T-cell (primary cell): ENCODE measurements at regions not wholly inside any gene's neighbourhood (a gene's known extent, or its start where the extent isn't known, plus 50 kb on each side); places are given as distances from the start of the nearest gene placed in this dataset.

Source experiments
- ATAC-seq, 4 experiments: fragments of 200-7000 bp in 3 of 4; fragments of 150-1000 bp in 1 of 4; cut with Tn5 transposase; replicated peaks in 1 of 4; 1 replicate in 3 of 4; 2 replicates in 1 of 4; pipeline ENCODE4 v1.10.0; 2021; ENCODE audit warnings: moderate library complexity in 3 of 4, mild to moderate bottlenecking in 2 of 4, moderate number of reproducible peaks in 1 of 4
- CTCF ChIA-PET, 2 donors: fragments of 300-600 bp; sonication (Branson Sonifier 250); formaldehyde crosslinking; loops; one replicate each; lab custom pipeline; 2022; ENCODE audit warnings: antibody characterized with exemption in 2 of 2; lab: Charles Lee
- POLR2A ChIA-PET, 2 donors: fragments of 300-600 bp; sonication (Branson Sonifier 250); formaldehyde crosslinking; loops; one replicate each; lab custom pipeline; 2022; ENCODE audit warnings: antibody characterized with exemption in 2 of 2; lab: Charles Lee
- DNase-seq, 35 experiments: peaks; one replicate each; pipeline versions ENCODE4 v3.0.0 to v3.0.0-alpha.2; 2013 to 2023
- H3K27ac ChIP-seq: one replicate; pipeline ENCODE4 v1.5.1; 2013; ENCODE audit warnings: low read length
- H3K27me3 ChIP-seq, 2 experiments: replicated peaks in 1 of 2; 1 replicate in 1 of 2; 2 replicates in 1 of 2; pipeline versions ENCODE4 v1.6.1 to v1.7.0; 2013; ENCODE audit warnings: low read length in 1 of 2, mixed read lengths in 1 of 2; ENCODE audit not compliant: control insufficient read depth in 2 of 2, insufficient read depth in 2 of 2; ENCODE audit errors: extremely low read depth in 1 of 2
- H3K36me3 ChIP-seq, 2 donors: 1 replicate in 1 of 2; 2 replicates in 1 of 2; pipeline versions ENCODE4 v1.6.1 to v1.7.0; 2013; ENCODE audit warnings: low read length in 1 of 2; ENCODE audit not compliant: control insufficient read depth in 2 of 2, insufficient read depth in 1 of 2; ENCODE audit errors: extremely low read depth in 1 of 2
- H3K4me1 ChIP-seq, 2 experiments: 1 replicate in 1 of 2; 2 replicates in 1 of 2; pipeline versions ENCODE4 v1.6.1 to v1.7.0; 2013; ENCODE audit warnings: low read length in 2 of 2, mixed read lengths in 1 of 2; ENCODE audit not compliant: insufficient read depth in 2 of 2, control insufficient read depth in 1 of 2; ENCODE audit errors: extremely low read depth in 1 of 2
- H3K4me3 ChIP-seq, 2 donors: 1 replicate in 1 of 2; 2 replicates in 1 of 2; pipeline versions ENCODE4 v1.5.1 to v1.7.0; 2013; ENCODE audit warnings: mild to moderate bottlenecking in 2 of 2, low read length in 1 of 2, moderate library complexity in 1 of 2; ENCODE audit not compliant: control insufficient read depth in 1 of 2; ENCODE audit errors: extremely low read depth in 1 of 2
- H3K9me3 ChIP-seq: 2 replicates; pipeline ENCODE4 v1.7.0; 2013
- H3K27ac Mint-ChIP-seq, 2 donors: one replicate each; pipeline ENCODE4 v1.8.0; 2020 to 2021; ENCODE audit warnings: mild to moderate bottlenecking in 2 of 2, mixed read lengths in 2 of 2
- H3K27me3 Mint-ChIP-seq, 2 donors: one replicate each; pipeline ENCODE4 v1.8.0; 2021 to 2022; ENCODE audit warnings: mixed read lengths in 2 of 2
- H3K36me3 Mint-ChIP-seq: one replicate; pipeline ENCODE4 v1.8.0; 2021; ENCODE audit warnings: mixed read lengths
- H3K4me1 Mint-ChIP-seq, 3 donors: one replicate each; pipeline ENCODE4 v1.8.0; 2020 to 2022; ENCODE audit warnings: mixed read lengths in 3 of 3, mild to moderate bottlenecking in 1 of 3
- H3K4me3 Mint-ChIP-seq, 3 donors: one replicate each; pipeline ENCODE4 v1.8.0; 2020 to 2022; ENCODE audit warnings: mild to moderate bottlenecking in 3 of 3, mixed read lengths in 3 of 3, moderate library complexity in 3 of 3
- H3K9me3 Mint-ChIP-seq, 3 donors: one replicate each; pipeline ENCODE4 v1.8.0; 2020 to 2022; ENCODE audit warnings: mixed read lengths in 3 of 3
- WGBS: methylation state at CpG from one replicate; pipeline ENCODE4 v1.1.5; 2013; ENCODE audit warnings: missing lambda C conversion rate; ENCODE audit not compliant: insufficient coverage; 5-methylcytosine and 5-hydroxymethylcytosine counted together

DNA sequence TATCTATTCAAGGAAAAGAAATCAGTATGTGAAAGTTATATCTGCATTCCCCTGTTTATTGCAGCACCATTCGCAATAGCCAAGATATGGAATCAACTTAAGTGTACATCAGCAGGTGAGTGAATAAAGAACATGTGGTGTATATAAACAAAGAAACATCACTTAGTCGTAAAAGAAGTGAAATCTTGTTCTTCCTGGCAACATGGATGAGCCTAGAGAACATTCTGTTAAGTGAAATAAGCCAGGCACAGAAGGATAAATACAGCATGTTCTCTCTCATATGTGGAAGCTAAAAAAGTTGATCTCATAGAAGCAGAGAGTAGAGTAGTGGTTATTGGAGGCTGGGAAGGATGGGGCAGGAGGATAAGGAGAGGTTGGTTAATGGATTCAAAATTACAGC lies 287.9 kb upstream of the FERMT1 start:
- no peaks in the 10 kb centered on the region for H3K27me3 ChIP-seq
- ChIA-PET POLR2A (no interaction called here), CTCF (no interaction called here)
- Mint-ChIP-seq H3K4me1 (no peaks in the 10 kb centered on the region), H3K27me3 (no peaks in the 10 kb centered on the region), H3K4me3 (no peak overlapping the region), H3K27ac (no peak overlapping the region), H3K9me3 (peaks cover 0 to 12% (median 5%) of the 10 kb centered on the region in 3 donors), H3K36me3 (no peaks in the 10 kb centered on the region)
- WGBS = no CpG with 5 or more reads among the region's 2 CpGs
- H3K4me3 ChIP-seq = no peak overlapping the region
- no peaks in the 10 kb centered on the region for H3K36me3 ChIP-seq
- no peaks in the 10 kb centered on the region for H3K4me1 ChIP-seq
- no peak overlapping the region for H3K27ac ChIP-seq
- H3K9me3 ChIP-seq = no peaks in the 10 kb centered on the region
- DNase-seq (no peak), ATAC-seq (no peak)

DNA sequence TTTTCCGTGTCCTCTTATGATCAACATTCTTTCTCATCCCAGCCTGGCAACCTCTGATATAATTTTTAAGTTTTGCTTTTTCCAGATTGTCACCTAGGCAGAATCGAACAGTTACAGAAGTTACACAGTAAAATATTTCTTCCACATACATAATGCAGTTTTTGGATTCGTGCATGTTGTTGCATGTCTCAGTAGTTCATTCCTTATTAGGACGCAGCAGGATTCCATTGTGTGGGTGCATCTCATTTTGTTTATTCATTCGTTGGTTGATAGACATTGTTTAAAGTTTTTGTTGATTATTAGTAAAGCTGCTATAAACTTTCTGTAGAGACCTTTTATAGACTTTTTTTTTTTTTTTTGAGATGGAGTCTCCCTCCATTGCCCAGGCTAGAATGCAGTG lies 284.3 kb upstream of the FERMT1 start:
- no peaks in the 10 kb centered on the region for H3K27me3 Mint-ChIP-seq
- H3K27me3 ChIP-seq = no peaks in the 10 kb centered on the region
- peaks cover 0 to 16% (median 8%) of the 10 kb centered on the region in 3 donors for H3K9me3 Mint-ChIP-seq
- no peak overlapping the region for H3K4me3 Mint-ChIP-seq
- H3K4me3 ChIP-seq = no peak overlapping the region
- ATAC-seq (no peak), DNase-seq (no peak)
- no peaks in the 10 kb centered on the region for H3K9me3 ChIP-seq
- H3K4me1 Mint-ChIP-seq = no peaks in the 10 kb centered on the region
- H3K36me3 ChIP-seq = no peaks in the 10 kb centered on the region
- no peaks in the 10 kb centered on the region for H3K36me3 Mint-ChIP-seq
- no peaks in the 10 kb centered on the region for H3K4me1 ChIP-seq
- H3K27ac ChIP-seq = no peak overlapping the region
- H3K27ac Mint-ChIP-seq = no peak overlapping the region
- 100% methylated on average over 1 of the region's 5 CpGs for WGBS
- POLR2A ChIA-PET = no interaction called here
- CTCF ChIA-PET = no interaction called here

DNA sequence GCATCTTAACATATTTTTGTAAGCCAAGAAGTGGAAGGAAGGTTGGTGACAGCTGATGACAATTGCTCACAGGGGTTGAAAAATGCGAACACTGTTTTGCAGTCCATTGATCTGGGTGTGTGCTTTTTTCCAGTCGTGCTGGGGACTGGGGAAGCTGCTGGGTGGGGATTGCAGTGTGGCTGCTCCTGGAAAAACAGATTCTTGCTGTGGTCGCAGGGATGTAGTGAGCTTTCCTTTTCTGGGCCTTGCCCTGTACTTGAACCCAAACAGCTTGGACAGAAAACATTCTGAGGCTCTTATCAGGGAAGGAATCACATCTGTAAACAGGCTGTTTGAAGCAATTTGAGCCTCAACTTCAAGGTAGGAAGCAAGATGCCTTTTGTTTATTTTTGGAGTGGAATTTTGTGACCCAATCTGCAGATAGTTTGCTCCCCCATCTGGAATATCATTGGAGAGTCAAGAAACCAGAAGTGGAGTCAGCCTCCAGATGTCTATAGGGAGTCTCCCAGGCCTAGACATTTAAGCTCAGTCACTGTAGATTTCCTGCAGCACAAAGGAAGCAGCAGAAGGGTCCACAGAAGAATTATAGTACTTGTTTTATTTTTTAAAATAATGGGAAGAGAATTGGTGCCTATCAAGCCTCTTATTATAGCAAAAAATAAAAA lies 279.2 kb upstream of the FERMT1 start:
- Mint-ChIP-seq H3K36me3 (no peaks in the 10 kb centered on the region), H3K9me3 (peaks cover 0 to 8% (median 3%) of the 10 kb centered on the region in 3 donors), H3K27me3 (no peaks in the 10 kb centered on the region), H3K27ac (no peak overlapping the region), H3K4me1 (no peaks in the 10 kb centered on the region), H3K4me3 (no peak overlapping the region)
- Histone ChIP-seq H3K36me3 (no peaks in the 10 kb centered on the region), H3K27ac (no peak overlapping the region), H3K4me3 (no peak overlapping the region), H3K9me3 (no peaks in the 10 kb centered on the region), H3K4me1 (no peaks in the 10 kb centered on the region), H3K27me3 (no peaks in the 10 kb centered on the region)
- DNase-seq = no peak
- ATAC-seq = no peak
- WGBS = 31% methylated on average over 3 of the region's 3 CpGs
- ChIA-PET CTCF (no interaction called here), POLR2A (no interaction called here)

GRCh38 chr20:6397115-6397514 lies 274.3 kb upstream of the FERMT1 start:
- ATAC-seq = no peak
- ChIA-PET CTCF (no interaction called here), POLR2A (no interaction called here)
- Histone ChIP-seq H3K27me3 (no peaks in the 10 kb centered on the region), H3K27ac (no peak overlapping the region), H3K36me3 (no peaks in the 10 kb centered on the region), H3K9me3 (no peaks in the 10 kb centered on the region), H3K4me3 (no peak overlapping the region), H3K4me1 (no peaks in the 10 kb centered on the region)
- H3K27ac Mint-ChIP-seq = no peak overlapping the region
- no CpG with 5 or more reads among the region's 2 CpGs for WGBS
- no peak for DNase-seq
- H3K36me3 Mint-ChIP-seq = no peaks in the 10 kb centered on the region
- H3K27me3 Mint-ChIP-seq = no peaks in the 10 kb centered on the region
- no peaks in the 10 kb centered on the region for H3K4me1 Mint-ChIP-seq
- peaks cover 0 to 4% (median 0%) of the 10 kb centered on the region in 3 donors for H3K9me3 Mint-ChIP-seq
- no peak overlapping the region for H3K4me3 Mint-ChIP-seq

GRCh38 chr20:6395695-6396094 lies 272.9 kb upstream of the FERMT1 start:
- H3K4me3 Mint-ChIP-seq = no peak overlapping the region
- Histone ChIP-seq H3K36me3 (no peaks in the 10 kb centered on the region), H3K4me1 (no peaks in the 10 kb centered on the region), H3K9me3 (no peaks in the 10 kb centered on the region), H3K27ac (no peak overlapping the region), H3K27me3 (no peaks in the 10 kb centered on the region), H3K4me3 (no peak overlapping the region)
- H3K36me3 Mint-ChIP-seq = no peaks in the 10 kb centered on the region
- WGBS = no CpG with 5 or more reads among the region's 2 CpGs
- H3K9me3 Mint-ChIP-seq = peaks cover 0 to 6% (median under 1%) of the 10 kb centered on the region in 3 donors
- no peaks in the 10 kb centered on the region for H3K27me3 Mint-ChIP-seq
- no peaks in the 10 kb centered on the region for H3K4me1 Mint-ChIP-seq
- no peak for ATAC-seq
- DNase-seq = no peak
- H3K27ac Mint-ChIP-seq = no peak overlapping the region
- ChIA-PET CTCF (no interaction called here), POLR2A (no interaction called here)

GRCh38 chr20:6388671-6389197 lies 265.9 kb upstream of the FERMT1 start:
- H3K27ac Mint-ChIP-seq = no peak overlapping the region
- POLR2A ChIA-PET = no interaction called here
- H3K4me1 Mint-ChIP-seq = no peaks in the 10 kb centered on the region
- Histone ChIP-seq H3K4me3 (no peak overlapping the region), H3K27me3 (no peaks in the 10 kb centered on the region), H3K9me3 (no peaks in the 10 kb centered on the region), H3K4me1 (no peaks in the 10 kb centered on the region), H3K36me3 (no peaks in the 10 kb centered on the region), H3K27ac (no peak overlapping the region)
- CTCF ChIA-PET = no interaction called here
- ATAC-seq (no peak), DNase-seq (no peak)
- 80% methylated on average over 2 of the region's 4 CpGs for WGBS
- peaks cover 0 to 6% (median 0%) of the 10 kb centered on the region in 3 donors for H3K9me3 Mint-ChIP-seq
- no peak overlapping the region for H3K4me3 Mint-ChIP-seq
- H3K27me3 Mint-ChIP-seq = no peaks in the 10 kb centered on the region
- H3K36me3 Mint-ChIP-seq = no peaks in the 10 kb centered on the region
